ENCODE measurements at regions not wholly inside any gene's neighbourhood (a gene's known extent, or its start where the extent isn't known, plus 50 kb on each side); places are given as distances from the start of the nearest gene placed in this dataset.

DNA sequence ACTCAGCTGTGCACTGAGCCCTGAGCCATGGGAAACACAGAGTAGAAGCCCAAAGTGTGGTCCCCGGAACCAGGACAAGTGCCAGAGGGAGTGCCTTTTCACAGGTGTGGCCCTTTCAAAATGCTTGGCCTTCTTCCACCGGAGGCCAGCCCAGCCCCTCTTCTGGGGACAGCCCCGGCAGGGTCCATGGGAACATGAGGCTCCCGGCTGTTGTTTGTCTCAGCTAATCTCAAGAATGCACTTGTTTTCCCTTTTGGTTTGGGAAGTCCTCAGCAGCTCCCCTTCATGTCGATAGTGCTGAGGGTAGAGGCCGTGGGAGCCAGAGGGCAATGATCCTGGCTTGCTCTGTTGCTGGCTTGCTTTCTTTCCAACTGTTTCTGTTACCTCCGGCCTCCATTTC lies 91.1 kb upstream of the MRPS22 start:
- Histone ChIP-seq H4K20me1 (ENCODE audit: control insufficient read depth, extremely low read depth, insufficient read depth, low read length) (no peaks in the 10 kb centered on the region), H2AFZ (ENCODE audit: low read length) (no peak overlapping the region), H3K4me2 (ENCODE audit: extremely low read depth, insufficient read depth, low read length) (no peak overlapping the region), H3K9ac (ENCODE audit: insufficient read depth, low read length) (no peak overlapping the region), H3K79me2 (ENCODE audit: control insufficient read depth, insufficient read depth, low read length) (no peaks in the 10 kb centered on the region), H3K9me3 (ENCODE audit: control insufficient read depth, insufficient read depth, low read depth, low read length) (no peaks in the 10 kb centered on the region), H3K27me3 (ENCODE audit: control insufficient read depth, insufficient read depth, low read length) (peaks cover 2% of the 10 kb centered on the region), H3K36me3 (ENCODE audit: control insufficient read depth, insufficient read depth, low read length) (no peaks in the 10 kb centered on the region), H3K4me3 (replicated peaks in 1 of 4; ENCODE audit: control extremely low read depth in 1 of 4, insufficient read depth in 1 of 4, low read depth in 3 of 4, low read length in 4 of 4) (no peak overlapping the region), H3K27ac (ENCODE audit: insufficient read depth, low read length) (no peak overlapping the region), H3K4me1 (ENCODE audit: control insufficient read depth, extremely low read depth, insufficient read depth, low read length) (no peaks in the 10 kb centered on the region)
- no peak for DNase-seq (ENCODE audit: low read depth in 2 of 2)
- TF ChIP-seq, protein P1, sequence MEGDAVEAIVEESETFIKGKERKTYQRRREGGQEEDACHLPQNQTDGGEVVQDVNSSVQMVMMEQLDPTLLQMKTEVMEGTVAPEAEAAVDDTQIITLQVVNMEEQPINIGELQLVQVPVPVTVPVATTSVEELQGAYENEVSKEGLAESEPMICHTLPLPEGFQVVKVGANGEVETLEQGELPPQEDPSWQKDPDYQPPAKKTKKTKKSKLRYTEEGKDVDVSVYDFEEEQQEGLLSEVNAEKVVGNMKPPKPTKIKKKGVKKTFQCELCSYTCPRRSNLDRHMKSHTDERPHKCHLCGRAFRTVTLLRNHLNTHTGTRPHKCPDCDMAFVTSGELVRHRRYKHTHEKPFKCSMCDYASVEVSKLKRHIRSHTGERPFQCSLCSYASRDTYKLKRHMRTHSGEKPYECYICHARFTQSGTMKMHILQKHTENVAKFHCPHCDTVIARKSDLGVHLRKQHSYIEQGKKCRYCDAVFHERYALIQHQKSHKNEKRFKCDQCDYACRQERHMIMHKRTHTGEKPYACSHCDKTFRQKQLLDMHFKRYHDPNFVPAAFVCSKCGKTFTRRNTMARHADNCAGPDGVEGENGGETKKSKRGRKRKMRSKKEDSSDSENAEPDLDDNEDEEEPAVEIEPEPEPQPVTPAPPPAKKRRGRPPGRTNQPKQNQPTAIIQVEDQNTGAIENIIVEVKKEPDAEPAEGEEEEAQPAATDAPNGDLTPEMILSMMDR (conservative IDR thresholded peaks at IDR 0.05 in 1 of 2, IDR thresholded peaks at IDR 0.05 in 1 of 2; ENCODE audit: low read depth in 1 of 2, low read length in 2 of 2): no peak
- no peak for TF ChIP-seq EZH2 (IDR thresholded peaks at IDR 0.05; ENCODE audit: low read length, missing control alignments)

DNA sequence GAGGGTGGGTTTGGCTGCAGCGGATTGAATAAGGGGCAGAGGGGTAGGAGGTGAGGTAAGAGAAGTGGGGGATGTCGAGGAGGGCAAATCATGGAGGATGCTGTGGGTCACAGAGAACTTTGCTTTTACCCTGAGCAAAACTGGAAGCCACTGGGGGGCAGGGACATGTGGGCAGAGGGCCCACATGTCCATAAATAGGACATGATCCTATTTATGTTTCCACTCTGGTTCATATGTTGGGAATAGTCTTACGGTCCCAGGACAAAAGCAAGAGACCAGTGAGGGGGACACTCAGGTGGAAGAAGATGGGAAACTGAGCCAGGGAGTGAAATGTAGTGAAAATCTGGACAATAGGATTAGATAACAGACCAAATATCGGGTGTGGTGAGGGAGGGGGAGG lies 85.5 kb upstream of the MRPS22 start:
- Histone ChIP-seq H3K9ac (ENCODE audit: insufficient read depth, low read length) (no peak overlapping the region), H3K4me3 (replicated peaks in 1 of 4; ENCODE audit: control extremely low read depth in 1 of 4, insufficient read depth in 1 of 4, low read depth in 3 of 4, low read length in 4 of 4) (no peak overlapping the region), H3K9me3 (ENCODE audit: control insufficient read depth, insufficient read depth, low read depth, low read length) (no peaks in the 10 kb centered on the region)

DNA sequence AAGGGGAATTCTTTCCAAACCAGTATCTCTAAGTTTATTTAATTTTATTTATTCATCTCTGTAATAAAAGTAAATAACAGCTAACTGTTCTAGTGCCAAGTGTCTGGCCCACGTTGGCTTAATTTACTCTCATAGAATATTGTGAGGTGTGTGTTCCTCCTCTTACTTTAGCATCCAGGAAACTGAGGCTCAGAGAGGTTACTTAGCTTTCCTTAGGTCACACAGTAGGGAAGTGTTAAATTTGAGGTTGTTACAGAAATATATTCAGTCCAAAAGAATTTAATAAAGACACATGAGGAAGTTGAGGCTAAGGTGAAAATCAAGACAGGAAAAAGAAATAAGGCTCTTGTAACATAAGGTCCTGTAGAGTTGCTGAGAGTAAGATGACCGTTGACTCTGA lies 84.4 kb upstream of the MRPS22 start:
- no peak for DNase-seq (ENCODE audit: low read depth in 2 of 2)
- H3K4me2 ChIP-seq (ENCODE audit: extremely low read depth, insufficient read depth, low read length): no peak overlapping the region
- peaks cover 5% of the 10 kb centered on the region for H3K27me3 ChIP-seq (ENCODE audit: control insufficient read depth, insufficient read depth, low read length)
- no peaks in the 10 kb centered on the region for H3K79me2 ChIP-seq (ENCODE audit: control insufficient read depth, insufficient read depth, low read length)
- no peaks in the 10 kb centered on the region for H3K4me1 ChIP-seq (ENCODE audit: control insufficient read depth, extremely low read depth, insufficient read depth, low read length)
- H3K4me3 ChIP-seq (replicated peaks in 1 of 4; ENCODE audit: control extremely low read depth in 1 of 4, insufficient read depth in 1 of 4, low read depth in 3 of 4, low read length in 4 of 4): no peak overlapping the region
- H2AFZ ChIP-seq (ENCODE audit: low read length): no peak overlapping the region
- H3K36me3 ChIP-seq (ENCODE audit: control insufficient read depth, insufficient read depth, low read length): no peaks in the 10 kb centered on the region
- H4K20me1 ChIP-seq (ENCODE audit: control insufficient read depth, extremely low read depth, insufficient read depth, low read length): no peaks in the 10 kb centered on the region
- no peaks in the 10 kb centered on the region for H3K9me3 ChIP-seq (ENCODE audit: control insufficient read depth, insufficient read depth, low read depth, low read length)
- no peak overlapping the region for H3K27ac ChIP-seq (ENCODE audit: insufficient read depth, low read length)
- no peak overlapping the region for H3K9ac ChIP-seq (ENCODE audit: insufficient read depth, low read length)
- no peak for TF ChIP-seq EZH2 (IDR thresholded peaks at IDR 0.05; ENCODE audit: low read length, missing control alignments)
- TF ChIP-seq, protein P1 (conservative IDR thresholded peaks at IDR 0.05 in 1 of 2, IDR thresholded peaks at IDR 0.05 in 1 of 2; ENCODE audit: low read depth in 1 of 2, low read length in 2 of 2): no peak

More for the DNA sequence above, 85.5 kb upstream of the MRPS22 start:
- no peak for DNase-seq (ENCODE audit: low read depth in 2 of 2)
- H4K20me1 ChIP-seq (ENCODE audit: control insufficient read depth, extremely low read depth, insufficient read depth, low read length): no peaks in the 10 kb centered on the region
- no peaks in the 10 kb centered on the region for H3K79me2 ChIP-seq (ENCODE audit: control insufficient read depth, insufficient read depth, low read length)
- TF ChIP-seq, protein P1 (conservative IDR thresholded peaks at IDR 0.05 in 1 of 2, IDR thresholded peaks at IDR 0.05 in 1 of 2; ENCODE audit: low read depth in 1 of 2, low read length in 2 of 2): no peak
- no peak for TF ChIP-seq EZH2 (IDR thresholded peaks at IDR 0.05; ENCODE audit: low read length, missing control alignments)
- H3K4me1 ChIP-seq (ENCODE audit: control insufficient read depth, extremely low read depth, insufficient read depth, low read length): no peaks in the 10 kb centered on the region
- H3K27ac ChIP-seq (ENCODE audit: insufficient read depth, low read length): no peak overlapping the region
- no peak overlapping the region for H2AFZ ChIP-seq (ENCODE audit: low read length)
- H3K4me2 ChIP-seq (ENCODE audit: extremely low read depth, insufficient read depth, low read length): no peak overlapping the region
- no peaks in the 10 kb centered on the region for H3K36me3 ChIP-seq (ENCODE audit: control insufficient read depth, insufficient read depth, low read length)
- H3K27me3 ChIP-seq (ENCODE audit: control insufficient read depth, insufficient read depth, low read length): peaks cover 6% of the 10 kb centered on the region

All from fibroblast of lung (primary cell).